ENCODE measurements at regions not wholly inside any gene's neighbourhood (a gene's known extent, or its start where the extent isn't known, plus 50 kb on each side); places are given as distances from the start of the nearest gene placed in this dataset.

- no peak overlapping the region for H3K27ac ChIP-seq
- DNase-seq = no peak
- peaks cover 2% of the 10 kb centered on the region for H3K9me3 ChIP-seq (ENCODE audit: severe bottlenecking)
- H3K36me3 ChIP-seq = no peaks in the 10 kb centered on the region
- peaks cover 76% of the 10 kb centered on the region for H3K27me3 ChIP-seq (ENCODE audit: insufficient read depth, low read depth, severe bottlenecking)
- TF ChIP-seq CTCF (IDR thresholded peaks at IDR 0.05; ENCODE audit: low read depth, low read length) = no peak
- H3K4me3 ChIP-seq (ENCODE audit: low read depth, low read length) = no peak overlapping the region
Observed at GRCh38 chr7:156499247-156499881, 141.2 kb upstream of the RNF32 start.

GRCh38 chr7:156497776-156498509, 142.6 kb upstream of the RNF32 start:
- peaks cover 76% of the 10 kb centered on the region for H3K27me3 ChIP-seq (ENCODE audit: insufficient read depth, low read depth, severe bottlenecking)

DNA sequence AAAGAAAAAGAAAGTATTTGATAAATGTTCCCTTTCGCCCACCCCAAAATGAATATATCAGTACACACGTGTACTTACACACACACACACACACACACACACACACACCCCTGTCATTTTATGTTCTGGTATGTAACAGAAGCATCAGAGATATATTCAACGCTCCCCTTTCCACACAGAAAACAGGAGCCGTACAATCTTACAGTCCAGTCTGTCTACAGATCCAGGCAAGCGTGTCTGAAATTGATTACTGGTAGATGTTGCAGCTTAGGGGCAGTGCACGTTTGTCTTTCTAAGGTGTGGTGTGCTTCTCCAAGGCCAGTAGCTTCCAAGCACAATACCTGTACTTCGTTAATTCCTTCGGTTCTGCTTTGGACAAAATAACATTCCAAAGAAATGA, 143.7 kb upstream of the RNF32 start:
- peaks cover 2% of the 10 kb centered on the region for H3K9me3 ChIP-seq (ENCODE audit: severe bottlenecking)
- TF ChIP-seq CTCF (IDR thresholded peaks at IDR 0.05; ENCODE audit: low read depth, low read length) = no peak
- H3K4me3 ChIP-seq (ENCODE audit: low read depth, low read length) = no peak overlapping the region
- no peak for DNase-seq
- H3K27ac ChIP-seq = no peak overlapping the region
- H3K27me3 ChIP-seq (ENCODE audit: insufficient read depth, low read depth, severe bottlenecking) = peaks cover 79% of the 10 kb centered on the region
- H3K36me3 ChIP-seq = no peaks in the 10 kb centered on the region

More at GRCh38 chr7:156497776-156498509, 142.6 kb upstream of the RNF32 start:
- DNase-seq = no peak
- H3K27ac ChIP-seq = no peak overlapping the region
- peaks cover 2% of the 10 kb centered on the region for H3K9me3 ChIP-seq (ENCODE audit: severe bottlenecking)
- no peak overlapping the region for H3K4me3 ChIP-seq (ENCODE audit: low read depth, low read length)
- no peaks in the 10 kb centered on the region for H3K36me3 ChIP-seq
- no peak for TF ChIP-seq CTCF (IDR thresholded peaks at IDR 0.05; ENCODE audit: low read depth, low read length)

DNA sequence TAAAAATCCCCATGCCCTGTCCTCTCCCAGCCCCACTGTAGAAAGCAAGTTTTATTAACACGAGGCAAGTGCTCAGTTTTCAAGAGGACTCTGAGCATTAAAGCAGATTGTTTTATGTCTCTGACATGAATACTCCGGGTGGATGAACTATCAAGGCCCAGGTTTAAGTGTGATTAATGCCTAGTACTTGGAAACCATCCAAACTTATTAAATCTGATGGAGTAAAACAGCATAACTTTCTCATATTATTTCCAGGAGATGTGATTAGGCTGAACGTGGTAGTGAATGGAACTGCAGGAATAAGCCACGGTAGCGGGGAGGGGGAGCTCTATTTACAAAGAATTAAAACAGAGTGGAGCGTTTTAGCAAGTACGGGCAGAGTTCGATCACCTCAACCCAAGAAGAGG, 144.2 kb upstream of the RNF32 start:
- Histone ChIP-seq H3K4me3 (ENCODE audit: low read depth, low read length) (no peak overlapping the region), H3K27me3 (ENCODE audit: insufficient read depth, low read depth, severe bottlenecking) (peaks cover 81% of the 10 kb centered on the region), H3K9me3 (ENCODE audit: severe bottlenecking) (peaks cover 2% of the 10 kb centered on the region), H3K27ac (no peak overlapping the region), H3K36me3 (no peaks in the 10 kb centered on the region)
- no peak for TF ChIP-seq CTCF (IDR thresholded peaks at IDR 0.05; ENCODE audit: low read depth, low read length)
- no peak for DNase-seq

- DNase-seq = no peak
- H3K27me3 ChIP-seq (ENCODE audit: insufficient read depth, low read depth, severe bottlenecking) = peaks cover 88% of the 10 kb centered on the region
- no peak for TF ChIP-seq CTCF (IDR thresholded peaks at IDR 0.05; ENCODE audit: low read depth, low read length)
Observed at GRCh38 chr7:156494960-156495359, 145.6 kb upstream of the RNF32 start.

More at GRCh38 chr7:156494960-156495359, 145.6 kb upstream of the RNF32 start:
- Histone ChIP-seq H3K27ac (no peak overlapping the region), H3K36me3 (no peaks in the 10 kb centered on the region), H3K9me3 (ENCODE audit: severe bottlenecking) (peaks cover 2% of the 10 kb centered on the region), H3K4me3 (ENCODE audit: low read depth, low read length) (no peak overlapping the region)
